Mesothelial cell of epicardium (in vitro differentiated cells): ENCODE measurements at regions not wholly inside any gene's neighbourhood (a gene's known extent, or its start where the extent isn't known, plus 50 kb on each side); places are given as distances from the start of the nearest gene placed in this dataset.

Source experiments
- DNase-seq, 2 experiments: peaks; one replicate each; pipeline ENCODE4 v3.0.0; 2021; ENCODE audit warnings: low spot score in 2 of 2; ENCODE audit not compliant: unreplicated experiment in 2 of 2
- H3K27ac Mint-ChIP-seq: 2 replicates; pipeline ENCODE4 v1.8.0; 2021; ENCODE audit warnings: mixed read lengths
- H3K27me3 Mint-ChIP-seq: 2 replicates; pipeline ENCODE4 v1.8.0; 2021; ENCODE audit warnings: low read depth, mixed read lengths
- H3K36me3 Mint-ChIP-seq: 2 replicates; pipeline ENCODE4 v1.8.0; 2021; ENCODE audit warnings: mixed read lengths
- H3K4me1 Mint-ChIP-seq: 2 replicates; pipeline ENCODE4 v1.8.0; 2021; ENCODE audit warnings: mixed read lengths
- H3K4me3 Mint-ChIP-seq: 2 replicates; pipeline ENCODE4 v1.8.0; 2021; ENCODE audit warnings: mild to moderate bottlenecking, moderate library complexity, mixed read lengths
- H3K9me3 Mint-ChIP-seq: 2 replicates; pipeline ENCODE4 v1.8.0; 2021; ENCODE audit warnings: mixed read lengths
- TF ChIP-seq, protein P1 (sequence below): fragments of 200-600 bp; sonication (generic); IDR thresholded peaks from one replicate; pipeline ENCODE4 v1.5.0; 2021; ENCODE audit warnings: antibody characterized with exemption; ENCODE audit not compliant: unreplicated experiment

DNA sequence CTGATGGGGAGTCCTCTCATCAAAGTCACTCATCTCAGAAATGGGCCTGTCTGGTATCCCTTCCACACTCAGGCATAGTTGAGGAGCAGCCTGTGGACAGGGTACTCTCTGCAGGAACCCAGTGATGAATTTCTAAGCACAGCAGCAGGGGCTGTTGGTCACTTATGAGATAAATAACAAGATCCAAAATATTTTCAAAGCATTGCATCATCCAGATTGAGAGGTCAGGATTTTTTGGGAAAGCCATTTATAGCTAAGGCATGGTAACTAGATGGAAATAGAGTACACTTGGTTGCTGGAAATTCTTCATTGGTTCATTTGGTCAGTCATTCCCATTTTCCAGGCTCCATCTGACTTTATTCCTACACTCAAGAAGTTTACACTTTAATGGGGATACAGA is 246.8 kb upstream of the RAI14 start:
- Mint-ChIP-seq H3K27me3 (no peaks in the 10 kb centered on the region), H3K27ac (no peak overlapping the region), H3K4me1 (peaks cover 32% of the 10 kb centered on the region), H3K36me3 (no peaks in the 10 kb centered on the region), H3K9me3 (no peaks in the 10 kb centered on the region), H3K4me3 (no peak overlapping the region)
- DNase-seq = no peak
- TF ChIP-seq, protein P1, sequence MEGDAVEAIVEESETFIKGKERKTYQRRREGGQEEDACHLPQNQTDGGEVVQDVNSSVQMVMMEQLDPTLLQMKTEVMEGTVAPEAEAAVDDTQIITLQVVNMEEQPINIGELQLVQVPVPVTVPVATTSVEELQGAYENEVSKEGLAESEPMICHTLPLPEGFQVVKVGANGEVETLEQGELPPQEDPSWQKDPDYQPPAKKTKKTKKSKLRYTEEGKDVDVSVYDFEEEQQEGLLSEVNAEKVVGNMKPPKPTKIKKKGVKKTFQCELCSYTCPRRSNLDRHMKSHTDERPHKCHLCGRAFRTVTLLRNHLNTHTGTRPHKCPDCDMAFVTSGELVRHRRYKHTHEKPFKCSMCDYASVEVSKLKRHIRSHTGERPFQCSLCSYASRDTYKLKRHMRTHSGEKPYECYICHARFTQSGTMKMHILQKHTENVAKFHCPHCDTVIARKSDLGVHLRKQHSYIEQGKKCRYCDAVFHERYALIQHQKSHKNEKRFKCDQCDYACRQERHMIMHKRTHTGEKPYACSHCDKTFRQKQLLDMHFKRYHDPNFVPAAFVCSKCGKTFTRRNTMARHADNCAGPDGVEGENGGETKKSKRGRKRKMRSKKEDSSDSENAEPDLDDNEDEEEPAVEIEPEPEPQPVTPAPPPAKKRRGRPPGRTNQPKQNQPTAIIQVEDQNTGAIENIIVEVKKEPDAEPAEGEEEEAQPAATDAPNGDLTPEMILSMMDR = no peak

DNA sequence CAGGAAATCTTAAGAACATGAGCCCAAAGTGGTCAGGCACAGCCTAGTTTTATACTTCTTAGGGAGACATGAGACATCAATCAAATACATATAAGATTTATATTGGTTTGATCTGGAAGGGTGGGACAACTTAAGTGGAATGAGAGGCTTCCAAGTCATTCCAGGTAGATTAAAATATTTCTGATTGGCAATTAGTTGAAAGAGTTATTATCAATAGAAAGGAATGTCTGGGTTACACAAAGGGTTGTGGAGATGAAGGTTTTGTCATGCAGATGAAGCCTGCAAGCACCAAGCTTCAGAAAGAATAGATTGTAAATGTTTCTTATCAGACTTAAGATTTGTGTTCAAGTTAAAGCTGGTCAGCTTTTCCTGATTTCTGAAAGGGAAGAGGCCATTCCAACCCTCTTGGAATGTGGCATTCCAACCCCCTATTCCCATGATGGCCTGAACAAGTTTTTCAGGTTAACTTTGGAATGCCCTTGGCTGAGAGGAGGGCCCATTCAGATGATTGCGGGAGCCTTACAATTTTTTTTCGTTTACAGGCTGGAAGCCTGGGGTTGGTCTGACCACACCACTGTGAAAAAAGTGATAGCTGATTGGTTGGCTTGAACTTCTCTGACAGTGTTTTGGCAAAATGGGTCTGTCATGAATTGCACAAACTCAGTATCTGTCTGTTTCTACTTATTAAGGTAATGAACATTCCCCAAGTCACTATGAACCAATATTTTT is 245.6 kb upstream of the RAI14 start:
- H3K4me1 Mint-ChIP-seq = peaks cover 32% of the 10 kb centered on the region
- H3K4me3 Mint-ChIP-seq = no peak overlapping the region
- no peak for DNase-seq
- no peaks in the 10 kb centered on the region for H3K9me3 Mint-ChIP-seq
- no peaks in the 10 kb centered on the region for H3K27me3 Mint-ChIP-seq
- no peak overlapping the region for H3K27ac Mint-ChIP-seq
- TF ChIP-seq, protein P1 = no peak
- H3K36me3 Mint-ChIP-seq = no peaks in the 10 kb centered on the region

DNA sequence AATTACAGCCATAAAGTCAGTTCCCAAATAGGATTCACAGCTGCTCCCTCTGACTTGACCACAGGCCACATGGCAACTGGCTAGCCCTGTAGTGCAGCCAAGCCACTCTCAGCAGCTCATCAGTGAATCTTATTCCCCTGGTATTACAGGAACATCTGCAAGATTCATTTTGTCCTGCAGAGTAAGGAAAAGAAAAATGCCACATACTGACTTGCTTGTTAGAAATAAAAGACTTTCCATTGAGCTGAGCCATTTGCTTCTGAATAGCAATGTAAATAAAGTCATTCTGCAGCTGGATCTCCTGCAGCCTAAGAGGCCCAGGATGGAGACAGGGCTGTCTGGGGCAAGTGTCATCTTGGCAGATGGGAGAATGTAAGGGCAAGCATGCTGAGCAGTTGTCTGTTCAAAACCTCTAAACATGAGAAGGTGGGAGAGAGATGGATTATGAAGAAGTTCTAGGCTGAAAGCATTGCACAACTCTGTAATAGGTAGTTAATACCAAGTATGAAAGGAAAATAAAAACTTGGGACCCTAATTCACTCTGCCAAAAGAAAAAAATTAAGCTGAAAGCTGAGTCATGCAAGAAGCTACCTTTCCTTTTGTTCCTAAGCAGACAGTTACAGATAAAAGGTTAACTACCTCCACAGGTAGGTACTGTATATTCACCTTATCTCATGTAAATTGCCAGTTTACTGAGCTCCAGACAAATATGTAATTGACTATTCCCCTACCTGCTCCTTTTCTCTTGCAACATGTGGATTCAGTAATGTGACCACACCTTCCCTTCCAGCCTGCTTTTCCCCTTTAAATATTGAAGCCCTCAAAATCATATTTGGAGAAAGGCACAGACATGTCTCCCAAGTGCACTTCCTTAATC is 244.4 kb upstream of the RAI14 start:
- no peak for DNase-seq

DNA sequence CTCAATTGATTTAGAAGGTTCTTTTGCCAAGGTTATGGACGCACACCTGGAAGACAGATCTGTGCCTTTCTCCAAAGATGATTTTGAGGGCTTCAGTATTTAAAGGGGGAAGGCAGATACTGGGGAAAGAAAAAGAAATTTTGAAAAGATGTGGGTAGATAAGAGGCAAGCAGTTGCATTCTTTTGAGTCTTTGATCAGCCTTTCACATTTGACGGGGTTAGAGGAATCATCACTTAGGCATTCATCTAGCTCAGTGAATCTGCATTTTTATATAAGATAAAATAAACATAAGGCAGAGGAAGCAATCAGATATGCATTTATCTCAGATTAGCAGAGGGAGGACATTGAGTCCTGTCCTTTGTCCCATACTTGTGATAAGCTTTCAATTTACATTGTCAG is 243.4 kb upstream of the RAI14 start:
- H3K27ac Mint-ChIP-seq = peak overlapping the region; percentile 28
- H3K4me1 Mint-ChIP-seq = peaks cover 32% of the 10 kb centered on the region
- TF ChIP-seq, protein P1 = no peak
- H3K27me3 Mint-ChIP-seq = no peaks in the 10 kb centered on the region
- no peaks in the 10 kb centered on the region for H3K36me3 Mint-ChIP-seq
- no peak for DNase-seq
- no peak overlapping the region for H3K4me3 Mint-ChIP-seq
- H3K9me3 Mint-ChIP-seq = no peaks in the 10 kb centered on the region

More for the DNA sequence above, 244.4 kb upstream of the RAI14 start:
- Mint-ChIP-seq H3K27ac (no peak overlapping the region), H3K36me3 (no peaks in the 10 kb centered on the region), H3K4me3 (no peak overlapping the region), H3K9me3 (no peaks in the 10 kb centered on the region), H3K27me3 (no peaks in the 10 kb centered on the region), H3K4me1 (peaks cover 32% of the 10 kb centered on the region)
- TF ChIP-seq, protein P1 = no peak

DNA sequence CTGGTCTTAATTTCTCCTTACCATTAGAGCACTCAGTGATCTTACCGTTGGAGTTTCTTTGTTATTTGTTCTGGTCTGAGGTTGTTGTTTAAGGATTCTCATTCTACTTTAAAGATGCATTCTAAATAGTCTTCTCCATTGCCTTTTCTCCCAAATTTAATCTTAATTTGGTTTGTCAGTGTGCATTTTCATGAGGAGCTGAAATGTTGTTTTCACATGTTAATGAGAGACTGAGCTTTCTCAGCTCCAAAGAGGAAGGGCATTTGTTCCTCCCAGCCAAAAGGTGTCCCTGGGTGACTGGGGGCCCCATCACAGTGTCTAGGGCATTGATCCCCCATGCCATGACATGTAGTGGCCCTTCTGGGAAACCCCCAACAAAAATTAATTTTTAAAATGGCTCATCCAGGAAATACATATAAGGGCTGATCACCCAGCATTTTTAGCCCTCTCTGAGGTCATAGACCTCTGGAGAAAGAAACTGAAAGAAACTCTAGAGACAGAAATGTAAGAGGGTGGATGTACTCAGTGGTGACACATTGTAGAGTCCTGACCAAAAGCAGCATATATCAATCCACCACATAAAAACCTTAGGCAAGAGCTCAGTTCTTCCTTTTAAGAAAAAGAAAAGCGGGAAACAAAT is 240.4 kb upstream of the RAI14 start:
- Mint-ChIP-seq H3K4me3 (no peak overlapping the region), H3K4me1 (peaks cover 27% of the 10 kb centered on the region), H3K9me3 (peaks cover 11% of the 10 kb centered on the region), H3K27ac (no peak overlapping the region), H3K27me3 (no peaks in the 10 kb centered on the region), H3K36me3 (no peaks in the 10 kb centered on the region)
- TF ChIP-seq, protein P1 = no peak
- DNase-seq = no peak
